Stomach (tissue), 8 donors: ENCODE measurements at regions not wholly inside any gene's neighbourhood (a gene's known extent, or its start where the extent isn't known, plus 50 kb on each side); places are given as distances from the start of the nearest gene placed in this dataset.

Source experiments
- DNase-seq, 2 donors: peaks; one replicate each; pipeline versions ENCODE4 v3.0.0 to v3.0.0-alpha.2; 2013 to 2019
- H3K27ac ChIP-seq, 5 donors: fragments of 200-600 bp in 4 of 5; sonication (generic) in 4 of 5; one replicate each; pipeline ENCODE4 v1.5.1; 2013 to 2019; ENCODE audit warnings: mild to moderate bottlenecking in 1 of 5, moderate library complexity in 1 of 5
- H3K27me3 ChIP-seq, 3 donors: fragments of 200-600 bp; sonication (generic); one replicate each; pipeline ENCODE4 v1.5.1; 2017 to 2019; ENCODE audit warnings: mixed run types in 1 of 3
- H3K36me3 ChIP-seq, 4 donors: fragments of 200-600 bp; sonication (generic); 1 replicate in 3 of 4; 2 replicates in 1 of 4; pipeline ENCODE4 v1.5.1; 2016 to 2019
- H3K4me1 ChIP-seq, 4 donors: fragments of 200-600 bp; sonication (generic); one replicate each; pipeline ENCODE4 v1.5.1; 2016 to 2019
- H3K4me3 ChIP-seq, 4 donors: fragments of 200-600 bp; sonication (generic) in 3 of 4; one replicate each; pipeline ENCODE4 v1.5.1; 2016 to 2019; ENCODE audit warnings: mild to moderate bottlenecking in 1 of 4
- H3K9me3 ChIP-seq, 4 donors: fragments of 200-600 bp; sonication (generic); one replicate each; pipeline ENCODE4 v1.5.1; 2016 to 2019
- CTCF ChIP-seq, 7 experiments: fragments of 450-650 bp in 4 of 7; fragments of 200-600 bp in 3 of 7; sonication (generic) in 3 of 7; IDR thresholded peaks; one replicate each; pipeline ENCODE4 v1.5.1; 2016 to 2019; ENCODE audit warnings: antibody characterized with exemption in 7 of 7, control low read depth in 2 of 7, mild to moderate bottlenecking in 1 of 7
- EP300 ChIP-seq: sonication (generic); formaldehyde crosslinking; IDR thresholded peaks from one replicate; pipeline ENCODE4 v1.6.1; 2017; ENCODE audit warnings: antibody characterized with exemption
- POLR2A ChIP-seq, 4 donors: fragments of 450-650 bp; IDR thresholded peaks; one replicate each; pipeline ENCODE4 v1.6.1; 2016; ENCODE audit warnings: antibody characterized with exemption in 4 of 4, control low read depth in 2 of 4, mild to moderate bottlenecking in 1 of 4, moderate library complexity in 1 of 4
- POLR2AphosphoS5 ChIP-seq, 3 donors: sonication (generic); formaldehyde crosslinking; IDR thresholded peaks; one replicate each; pipeline ENCODE4 v1.6.1; 2016; ENCODE audit warnings: antibody characterized with exemption in 3 of 3
- WGBS, 5 donors: extraction: QIAGEN DNeasy Blood & Tissue Kit in 3 of 5; methylation state at CpG; one replicate each; pipeline versions ENCODE4 v1.1.5 to v1.1.7; 2013 to 2018; 5-methylcytosine and 5-hydroxymethylcytosine counted together
- intact Hi-C: fragments of 100-400 bp; cut with DNase I; formaldehyde crosslinking; loops from one replicate; pipeline ENCODE4 v1.15.1; 2023; ENCODE audit warnings: low total_unique reads
- donor health status: healthy with polysubstance abuse.
- donor health status: Bipolar disorder and iron deficiency.
- donor health status: healthy.

- intact Hi-C loops, result no loop called here
- Histone ChIP-seq H3K27me3 (no peaks in the 10 kb centered on the region), H3K27ac (no peak overlapping the region), H3K4me3 (no peak overlapping the region), H3K36me3 (no peaks in the 10 kb centered on the region), H3K9me3 (no peaks in the 10 kb centered on the region), H3K4me1 (no peaks in the 10 kb centered on the region)
- WGBS, 5 donors, result 91 to 100% (median 94%) methylated on average over 1 of the region's 1 CpG
- no peak for TF ChIP-seq EP300
- no peak for TF ChIP-seq POLR2A (IDR thresholded peaks at IDR 0.05)
- no peak for TF ChIP-seq POLR2AphosphoS5 (IDR thresholded peaks at IDR 0.05)
- no peak for TF ChIP-seq CTCF (IDR thresholded peaks at IDR 0.05)
- no peak for DNase-seq
Observed at GRCh38 chr3:173342679-173343078, 54.9 kb upstream of the NLGN1 start.

- Histone ChIP-seq H3K27ac (no peak overlapping the region), H3K27me3 (no peaks in the 10 kb centered on the region), H3K4me1 (no peaks in the 10 kb centered on the region), H3K9me3 (no peaks in the 10 kb centered on the region), H3K4me3 (no peak overlapping the region), H3K36me3 (no peaks in the 10 kb centered on the region)
- DNase-seq, result peak in 1 of 2 donors; percentile 33
- TF ChIP-seq CTCF (IDR thresholded peaks at IDR 0.05), result no peak
- no peak for TF ChIP-seq EP300
- TF ChIP-seq POLR2AphosphoS5 (IDR thresholded peaks at IDR 0.05), result no peak
- no peak for TF ChIP-seq POLR2A (IDR thresholded peaks at IDR 0.05)
- intact Hi-C loops, result no loop called here
- 51 to 68% (median 58%) methylated on average over 2 of the region's 2 CpGs for WGBS, 5 donors
Observed at GRCh38 chr3:173340626-173341025, 56.9 kb upstream of the NLGN1 start.

- DNase-seq, result no peak
- no peak overlapping the region for H3K27ac ChIP-seq
- no peaks in the 10 kb centered on the region for H3K4me1 ChIP-seq
- no peaks in the 10 kb centered on the region for H3K27me3 ChIP-seq
- H3K4me3 ChIP-seq, result no peak overlapping the region
- intact Hi-C loops, result no loop called here
- H3K9me3 ChIP-seq, result no peaks in the 10 kb centered on the region
- H3K36me3 ChIP-seq, result no peaks in the 10 kb centered on the region
- WGBS, 5 donors, result 92 to 95% (median 94%) methylated on average over 5 of the region's 5 CpGs
- TF ChIP-seq EP300 (no peak), POLR2AphosphoS5 (IDR thresholded peaks at IDR 0.05) (no peak), POLR2A (IDR thresholded peaks at IDR 0.05) (no peak)
Observed at GRCh38 chr3:173336261-173336660, 61.3 kb upstream of the NLGN1 start.

GRCh38 chr3:173306110-173306509 is 91.4 kb upstream of the NLGN1 start:
- Histone ChIP-seq H3K27me3 (no peaks in the 10 kb centered on the region), H3K4me1 (no peaks in the 10 kb centered on the region), H3K27ac (no peak overlapping the region), H3K9me3 (no peaks in the 10 kb centered on the region), H3K36me3 (no peaks in the 10 kb centered on the region), H3K4me3 (no peak overlapping the region)
- intact Hi-C loops, result no loop called here
- WGBS, 5 donors, result 44 to 67% (median 61%) methylated on average over 3 of the region's 3 CpGs
- TF ChIP-seq POLR2AphosphoS5 (IDR thresholded peaks at IDR 0.05) (no peak), EP300 (no peak), POLR2A (IDR thresholded peaks at IDR 0.05) (no peak), CTCF (IDR thresholded peaks at IDR 0.05) (no peak)
- no peak for DNase-seq

GRCh38 chr3:173304182-173304800 is 93.3 kb upstream of the NLGN1 start:
- H3K9me3 ChIP-seq, result peaks cover 0 to 6% (median 0%) of the 10 kb centered on the region in 4 donors
- WGBS, 5 donors, result 57 to 84% (median 76%) methylated on average over 3 of the region's 3 CpGs
- H3K27me3 ChIP-seq, result no peaks in the 10 kb centered on the region
- H3K4me3 ChIP-seq, result no peak overlapping the region
- no peaks in the 10 kb centered on the region for H3K4me1 ChIP-seq
- no peak overlapping the region for H3K27ac ChIP-seq
- TF ChIP-seq POLR2AphosphoS5 (IDR thresholded peaks at IDR 0.05), result no peak
- TF ChIP-seq POLR2A (IDR thresholded peaks at IDR 0.05), result no peak
- no peak for TF ChIP-seq CTCF (IDR thresholded peaks at IDR 0.05)
- TF ChIP-seq EP300, result no peak
- DNase-seq, result no peak
- intact Hi-C loops, result no loop called here
- no peaks in the 10 kb centered on the region for H3K36me3 ChIP-seq
